ENCODE measurements at regions not wholly inside any gene's neighbourhood (a gene's known extent, or its start where the extent isn't known, plus 50 kb on each side); places are given as distances from the start of the nearest gene placed in this dataset.
"Not testable (repeated sequence)": the region's sequence is repeated elsewhere in the genome, so short reads cannot be mapped to it uniquely, and the experiment has no call there.

DNA sequence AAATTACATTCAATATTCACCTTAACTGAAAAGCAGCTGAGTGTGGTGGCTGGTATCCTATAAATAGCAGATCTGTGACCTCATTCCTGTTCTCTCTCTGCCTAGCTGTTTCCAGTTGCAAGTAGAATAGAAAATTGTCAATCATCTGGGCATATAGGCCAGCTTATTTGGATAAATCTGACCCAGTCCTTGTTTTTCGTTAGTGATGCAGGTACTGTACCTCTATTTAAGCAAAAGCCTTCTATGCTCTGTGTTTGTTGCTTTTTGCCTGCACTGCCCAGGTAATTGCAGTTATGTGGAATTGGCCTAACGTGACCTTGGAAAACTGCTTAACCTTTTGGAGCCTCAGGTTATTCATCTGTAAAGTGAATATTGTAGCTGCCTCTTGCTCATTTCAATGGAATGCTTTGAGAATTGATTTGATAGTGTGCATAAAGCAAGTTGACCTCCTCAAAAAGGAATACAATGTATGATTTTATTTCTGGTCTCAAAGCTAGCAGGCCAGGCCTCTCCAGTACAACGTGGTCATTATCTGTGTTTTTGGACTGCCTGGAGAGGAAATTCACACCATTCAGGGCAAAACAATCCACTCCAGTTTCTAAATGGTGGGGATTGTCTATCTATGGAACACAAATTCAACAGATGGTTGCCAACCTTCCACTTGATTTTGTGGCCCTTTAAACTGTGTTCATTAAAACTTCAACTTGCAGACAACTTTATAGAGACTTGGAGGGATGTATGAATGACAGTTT lies 508.7 kb upstream of the CITED2 start:
- no peaks in the 10 kb centered on the region for H3K27me3 ChIP-seq (ENCODE audit: insufficient read depth, low read length)
- peak overlapping the region; percentile 42 for H3K27ac ChIP-seq (ENCODE audit: low read depth, low read length)
- 54% methylated on average over 3 of the region's 3 CpGs for WGBS
- H3K36me3 ChIP-seq (ENCODE audit: insufficient read depth, low read length): no peaks in the 10 kb centered on the region
- H3K4me3 ChIP-seq (ENCODE audit: low read length): no peak overlapping the region
- no peaks in the 10 kb centered on the region for H3K9me3 ChIP-seq (ENCODE audit: insufficient read depth, low read depth, low read length)
- no peak overlapping the region for H3K9ac ChIP-seq (ENCODE audit: low read depth, low read length)
- H3K4me1 ChIP-seq (ENCODE audit: insufficient read depth, low read length): peaks cover 75% of the 10 kb centered on the region

DNA sequence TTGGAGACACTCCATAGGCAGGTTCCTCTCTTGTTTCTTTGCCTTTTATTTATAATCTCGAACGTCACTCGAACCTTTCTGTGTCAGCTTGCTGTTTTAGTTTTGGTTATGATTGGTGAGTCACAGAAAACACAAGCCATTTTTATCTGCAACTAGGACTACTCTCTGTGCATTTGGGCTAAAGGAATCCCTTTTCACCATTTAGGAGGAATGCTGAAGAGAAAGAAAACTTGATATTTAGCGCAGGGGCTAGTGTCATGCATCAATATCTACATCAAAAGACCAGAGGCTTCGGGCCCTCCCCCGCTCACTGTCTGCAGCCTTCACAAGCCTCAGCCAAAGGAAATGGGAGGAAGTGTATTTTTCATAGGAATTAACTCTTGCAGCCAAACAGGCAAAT lies 507.8 kb upstream of the CITED2 start:
- 68% methylated on average over 4 of the region's 6 CpGs for WGBS
- H3K36me3 ChIP-seq (ENCODE audit: insufficient read depth, low read length): no peaks in the 10 kb centered on the region
- peak overlapping the region; percentile 44 for H3K27ac ChIP-seq (ENCODE audit: low read depth, low read length)
- no peak overlapping the region for H3K4me3 ChIP-seq (ENCODE audit: low read length)
- H3K9me3 ChIP-seq (ENCODE audit: insufficient read depth, low read depth, low read length): no peaks in the 10 kb centered on the region
- no peak overlapping the region; the same call in 1 of the 2 replicates for H3K9ac ChIP-seq (ENCODE audit: low read depth, low read length)
- H3K27me3 ChIP-seq (ENCODE audit: insufficient read depth, low read length): no peaks in the 10 kb centered on the region
- peaks cover 65% of the 10 kb centered on the region for H3K4me1 ChIP-seq (ENCODE audit: insufficient read depth, low read length)

DNA sequence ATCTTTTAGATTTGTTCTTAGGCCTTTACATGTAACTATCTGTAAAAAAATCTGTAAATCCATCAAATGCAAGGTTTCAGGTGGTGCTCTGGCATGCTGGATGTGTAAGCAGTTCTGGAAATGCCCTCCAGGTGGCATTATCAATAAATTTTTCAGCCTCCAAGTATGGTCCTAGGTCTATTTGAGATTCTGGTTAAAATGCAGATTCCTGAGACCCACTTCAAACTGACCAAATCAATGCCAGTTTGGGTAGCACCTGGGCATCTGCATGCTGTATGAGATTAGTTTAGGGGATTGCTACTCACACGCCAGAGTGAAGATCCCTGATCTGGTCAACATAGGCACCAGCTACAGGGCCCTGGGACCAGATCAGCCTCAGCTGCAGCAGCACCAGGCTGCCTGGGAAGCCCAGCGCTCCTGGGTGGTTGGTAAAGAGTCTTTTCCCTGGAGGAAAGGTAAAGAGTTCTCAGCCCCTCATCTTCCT lies 507.3 kb upstream of the CITED2 start:
- Histone ChIP-seq H3K4me3 (ENCODE audit: low read length) (no peak overlapping the region), H3K9me3 (ENCODE audit: insufficient read depth, low read depth, low read length) (no peaks in the 10 kb centered on the region), H3K4me1 (ENCODE audit: insufficient read depth, low read length) (peaks cover 61% of the 10 kb centered on the region), H3K27me3 (ENCODE audit: insufficient read depth, low read length) (no peaks in the 10 kb centered on the region), H3K9ac (ENCODE audit: low read depth, low read length) (no peak overlapping the region; the same call in 1 of the 2 replicates), H3K36me3 (ENCODE audit: insufficient read depth, low read length) (no peaks in the 10 kb centered on the region), H3K27ac (ENCODE audit: low read depth, low read length) (peak overlapping the region; percentile 44)
- WGBS: 46% methylated on average over 2 of the region's 2 CpGs

DNA sequence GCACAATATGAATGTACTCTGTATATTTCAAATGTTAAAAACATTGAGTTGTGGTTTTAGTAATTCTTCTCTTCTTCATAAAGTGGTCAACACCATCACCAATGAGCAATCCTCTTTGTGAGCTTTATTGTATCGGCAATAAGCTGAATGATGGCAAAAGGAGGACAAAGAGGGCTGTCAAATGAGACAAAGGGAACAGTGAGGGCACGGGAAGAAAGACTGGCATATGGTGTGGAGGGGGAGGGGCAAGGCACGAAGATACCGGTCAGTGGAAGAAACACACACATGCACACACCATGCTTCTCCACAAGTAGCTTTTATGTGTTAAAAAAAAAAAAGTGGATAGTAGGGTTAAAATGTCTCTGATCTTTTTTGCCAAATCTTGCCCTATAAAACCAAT lies 506.8 kb upstream of the CITED2 start:
- H3K9ac ChIP-seq (ENCODE audit: low read depth, low read length): no peak overlapping the region
- no peak overlapping the region for H3K4me3 ChIP-seq (ENCODE audit: low read length)
- no peaks in the 10 kb centered on the region for H3K36me3 ChIP-seq (ENCODE audit: insufficient read depth, low read length)
- H3K9me3 ChIP-seq (ENCODE audit: insufficient read depth, low read depth, low read length): no peaks in the 10 kb centered on the region
- WGBS: 71% methylated on average over 2 of the region's 4 CpGs
- no peak overlapping the region for H3K27ac ChIP-seq (ENCODE audit: low read depth, low read length)
- H3K27me3 ChIP-seq (ENCODE audit: insufficient read depth, low read length): no peaks in the 10 kb centered on the region
- H3K4me1 ChIP-seq (ENCODE audit: insufficient read depth, low read length): peaks cover 55% of the 10 kb centered on the region

DNA sequence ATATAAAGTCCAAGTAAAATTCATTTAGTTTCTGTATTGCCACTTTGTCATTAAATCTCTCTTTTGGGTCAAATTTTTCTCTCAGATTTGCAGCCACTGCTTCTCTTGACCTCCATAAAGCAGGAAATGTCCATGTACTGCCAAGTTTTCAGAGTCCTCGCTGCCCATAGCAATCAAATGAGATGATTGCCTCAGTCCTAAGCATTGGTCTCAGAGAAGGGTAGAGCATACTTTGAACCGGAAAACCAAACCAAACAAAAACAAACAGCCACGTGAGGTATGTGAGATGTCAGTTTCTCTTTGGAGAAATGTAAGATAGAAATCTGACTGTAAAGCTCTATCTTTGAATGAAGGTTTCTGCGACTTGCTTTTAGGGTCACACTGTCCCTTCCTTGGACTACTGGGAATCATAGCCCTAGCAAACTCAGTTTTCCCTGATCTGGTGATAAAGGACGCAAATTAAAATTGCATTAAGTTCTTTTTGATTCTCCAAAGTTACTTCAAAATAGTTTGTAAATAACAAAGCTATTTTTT lies 505.4 kb upstream of the CITED2 start:
- Histone ChIP-seq H3K27ac (ENCODE audit: low read depth, low read length) (no peak overlapping the region), H3K27me3 (ENCODE audit: insufficient read depth, low read length) (no peaks in the 10 kb centered on the region), H3K9ac (ENCODE audit: low read depth, low read length) (no peak overlapping the region), H3K36me3 (ENCODE audit: insufficient read depth, low read length) (no peaks in the 10 kb centered on the region), H3K4me1 (ENCODE audit: insufficient read depth, low read length) (peaks cover 42% of the 10 kb centered on the region), H3K4me3 (ENCODE audit: low read length) (no peak overlapping the region), H3K9me3 (ENCODE audit: insufficient read depth, low read depth, low read length) (no peaks in the 10 kb centered on the region)
- WGBS: 90% methylated on average over 4 of the region's 5 CpGs

DNA sequence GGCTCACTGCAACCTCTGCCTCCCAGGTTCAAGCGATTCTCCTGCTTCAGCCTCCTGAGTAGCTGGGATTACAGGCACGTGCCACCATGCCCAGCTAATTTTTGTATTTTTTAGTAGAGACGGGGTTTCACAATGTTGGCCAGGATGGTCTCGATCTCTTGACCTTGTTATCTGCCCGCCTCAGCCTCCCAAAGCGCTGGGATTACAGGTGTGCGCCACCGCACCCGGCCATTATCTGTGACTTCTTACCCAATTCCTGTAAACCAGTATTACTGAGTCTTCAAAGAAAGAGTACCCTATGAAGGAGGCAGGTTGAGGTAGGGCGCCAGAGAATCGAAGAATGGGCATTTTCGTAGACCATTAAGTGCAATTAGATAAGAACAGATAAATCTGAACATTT lies 504.8 kb upstream of the CITED2 start:
- WGBS: 96% methylated on average over 9 of the region's 12 CpGs
- not testable (repeated sequence) for H3K36me3 ChIP-seq (ENCODE audit: insufficient read depth, low read length); H3K9me3 ChIP-seq (ENCODE audit: insufficient read depth, low read depth, low read length); H3K4me3 ChIP-seq (ENCODE audit: low read length); H3K9ac ChIP-seq (ENCODE audit: low read depth, low read length); H3K27me3 ChIP-seq (ENCODE audit: insufficient read depth, low read length); H3K27ac ChIP-seq (ENCODE audit: low read depth, low read length)
- peaks cover 36% of the 10 kb centered on the region for H3K4me1 ChIP-seq (ENCODE audit: insufficient read depth, low read length)

DNA sequence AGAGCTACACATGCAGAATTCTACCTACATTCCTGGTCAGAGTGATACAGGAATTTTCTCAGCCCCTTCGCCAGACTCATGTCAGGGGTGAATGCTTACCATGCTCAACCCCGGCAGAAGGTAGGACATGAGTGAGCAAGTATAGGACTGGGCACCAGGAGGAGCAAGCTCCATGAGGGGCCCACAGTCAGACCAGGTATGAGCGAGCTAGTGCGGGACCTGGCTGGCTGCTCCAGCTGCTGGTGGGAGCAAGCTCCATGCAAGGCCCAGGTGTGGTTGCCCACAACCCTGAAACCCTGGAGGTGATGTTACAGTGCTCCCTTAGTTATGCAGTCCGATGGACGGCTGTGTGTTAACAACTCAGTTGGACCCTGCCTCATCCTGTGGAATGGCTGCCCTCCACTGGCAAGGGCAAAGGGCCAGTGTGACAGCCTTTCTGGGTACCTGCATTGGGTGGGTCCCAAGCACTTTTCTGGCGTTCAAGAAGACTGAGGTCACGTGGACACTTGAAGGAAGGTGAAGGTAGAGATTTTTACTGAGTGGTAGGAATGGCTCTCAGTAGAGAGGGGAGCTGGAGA lies 503.5 kb upstream of the CITED2 start:
- WGBS: 94% methylated on average over 8 of the region's 8 CpGs
- Histone ChIP-seq H3K36me3 (ENCODE audit: insufficient read depth, low read length) (no peaks in the 10 kb centered on the region), H3K4me1 (ENCODE audit: insufficient read depth, low read length) (peaks cover 22% of the 10 kb centered on the region), H3K27me3 (ENCODE audit: insufficient read depth, low read length) (no peaks in the 10 kb centered on the region), H3K9me3 (ENCODE audit: insufficient read depth, low read depth, low read length) (no peaks in the 10 kb centered on the region), H3K27ac (ENCODE audit: low read depth, low read length) (no peak overlapping the region), H3K4me3 (ENCODE audit: low read length) (no peak overlapping the region), H3K9ac (ENCODE audit: low read depth, low read length) (no peak overlapping the region)

DNA sequence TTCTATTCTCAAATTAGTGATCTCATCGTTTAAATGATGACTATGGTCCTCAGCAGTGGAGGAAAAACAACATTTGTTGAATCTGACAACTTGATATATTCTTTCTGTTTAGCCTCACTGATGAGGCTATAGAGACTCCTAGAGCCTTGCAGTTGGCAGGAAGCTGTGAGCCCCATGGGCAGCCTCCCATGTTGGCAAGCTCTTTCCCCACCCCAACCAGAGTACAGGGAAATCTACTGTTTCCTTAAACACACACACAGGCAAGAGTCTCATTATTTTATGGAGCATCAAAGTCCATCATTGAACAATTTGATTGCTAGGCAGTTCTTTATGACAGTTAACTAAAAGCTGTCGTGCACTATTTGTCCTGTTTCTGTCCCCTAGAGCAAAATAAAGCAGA lies 498.2 kb upstream of the CITED2 start:
- Histone ChIP-seq H3K4me1 (ENCODE audit: insufficient read depth, low read length) (peaks cover 10% of the 10 kb centered on the region; the same call in 1 of the 2 replicates), H3K27me3 (ENCODE audit: insufficient read depth, low read length) (no peaks in the 10 kb centered on the region), H3K4me3 (ENCODE audit: low read length) (no peak overlapping the region), H3K9ac (ENCODE audit: low read depth, low read length) (no peak overlapping the region), H3K36me3 (ENCODE audit: insufficient read depth, low read length) (no peaks in the 10 kb centered on the region), H3K9me3 (ENCODE audit: insufficient read depth, low read depth, low read length) (no peaks in the 10 kb centered on the region), H3K27ac (ENCODE audit: low read depth, low read length) (no peak overlapping the region)
- WGBS: 95% methylated on average over 2 of the region's 2 CpGs

DNA sequence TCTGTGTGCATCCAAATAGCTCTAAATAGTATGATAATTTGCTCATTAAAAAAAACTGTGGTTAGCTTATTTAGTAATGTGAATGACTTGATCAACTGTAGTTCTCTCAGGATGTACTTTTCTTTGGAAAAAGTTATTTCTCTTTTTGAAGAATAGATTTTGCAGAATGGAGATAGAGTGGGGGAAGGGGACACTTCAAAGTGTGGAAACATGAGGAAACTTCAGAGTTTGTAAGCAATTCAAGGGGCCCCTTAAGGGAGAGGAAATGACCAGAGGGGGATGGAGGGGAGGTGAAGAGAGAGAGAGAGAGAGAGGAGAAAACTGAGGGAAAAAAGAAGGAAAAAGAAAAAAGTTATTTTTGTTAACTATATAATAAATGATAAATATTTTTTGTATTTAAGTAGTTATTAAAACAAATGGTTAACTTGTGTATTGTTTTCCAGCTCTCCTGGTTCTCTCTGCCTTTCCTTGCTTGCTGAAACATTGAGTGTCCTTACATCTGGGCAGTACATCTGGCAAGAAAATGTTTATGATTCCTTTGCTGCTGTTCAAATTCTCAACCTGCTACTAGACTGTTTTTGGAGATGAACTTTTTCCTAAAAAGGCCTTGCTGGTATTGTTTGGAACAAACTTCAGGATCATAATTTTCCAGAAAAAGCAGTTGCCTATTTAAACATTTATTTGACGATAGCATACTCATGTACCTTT lies 497.5 kb upstream of the CITED2 start:
- H3K9me3 ChIP-seq (ENCODE audit: insufficient read depth, low read depth, low read length): no peaks in the 10 kb centered on the region
- H3K4me3 ChIP-seq (ENCODE audit: low read length): no peak overlapping the region
- peaks cover 10% of the 10 kb centered on the region; the same call in 1 of the 2 replicates for H3K4me1 ChIP-seq (ENCODE audit: insufficient read depth, low read length)
- H3K27ac ChIP-seq (ENCODE audit: low read depth, low read length): no peak overlapping the region
- no CpG with 5 or more reads among the region's 1 CpG for WGBS
- H3K27me3 ChIP-seq (ENCODE audit: insufficient read depth, low read length): no peaks in the 10 kb centered on the region
- H3K36me3 ChIP-seq (ENCODE audit: insufficient read depth, low read length): no peaks in the 10 kb centered on the region
- H3K9ac ChIP-seq (ENCODE audit: low read depth, low read length): no peak overlapping the region

DNA sequence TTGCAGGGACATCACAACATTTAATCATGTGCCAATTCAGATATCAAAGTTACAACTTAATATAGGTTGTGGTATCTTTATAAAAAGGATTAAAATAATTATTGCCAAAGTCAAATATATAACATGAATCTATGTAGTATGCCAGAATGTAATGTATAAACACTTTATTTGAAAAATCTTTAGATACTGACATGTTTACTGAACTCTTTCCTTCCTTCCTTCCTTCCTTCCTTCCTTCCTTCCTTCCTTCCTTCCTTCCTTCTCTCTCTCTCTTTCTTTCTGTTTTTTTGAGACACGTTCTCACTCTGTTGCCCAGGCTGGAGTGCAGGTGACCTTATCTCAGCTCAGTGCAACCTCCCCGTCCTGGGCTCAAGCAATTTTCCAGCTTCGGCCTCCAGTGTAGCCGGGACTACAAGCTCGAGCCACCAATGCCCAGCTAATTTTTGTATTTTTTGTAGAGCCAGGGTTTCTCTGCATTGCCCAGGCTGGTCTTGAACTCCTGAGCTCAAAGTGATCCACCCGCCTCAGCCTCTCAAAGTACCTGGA lies 496.8 kb upstream of the CITED2 start:
- Histone ChIP-seq H3K27me3 (ENCODE audit: insufficient read depth, low read length) (no peaks in the 10 kb centered on the region), H3K4me3 (ENCODE audit: low read length) (no peak overlapping the region), H3K27ac (ENCODE audit: low read depth, low read length) (no peak overlapping the region), H3K36me3 (ENCODE audit: insufficient read depth, low read length) (no peaks in the 10 kb centered on the region), H3K9ac (ENCODE audit: low read depth, low read length) (no peak overlapping the region), H3K4me1 (ENCODE audit: insufficient read depth, low read length) (peaks cover 10% of the 10 kb centered on the region; the same call in 1 of the 2 replicates), H3K9me3 (ENCODE audit: insufficient read depth, low read depth, low read length) (no peaks in the 10 kb centered on the region)
- WGBS: 95% methylated on average over 6 of the region's 6 CpGs

DNA sequence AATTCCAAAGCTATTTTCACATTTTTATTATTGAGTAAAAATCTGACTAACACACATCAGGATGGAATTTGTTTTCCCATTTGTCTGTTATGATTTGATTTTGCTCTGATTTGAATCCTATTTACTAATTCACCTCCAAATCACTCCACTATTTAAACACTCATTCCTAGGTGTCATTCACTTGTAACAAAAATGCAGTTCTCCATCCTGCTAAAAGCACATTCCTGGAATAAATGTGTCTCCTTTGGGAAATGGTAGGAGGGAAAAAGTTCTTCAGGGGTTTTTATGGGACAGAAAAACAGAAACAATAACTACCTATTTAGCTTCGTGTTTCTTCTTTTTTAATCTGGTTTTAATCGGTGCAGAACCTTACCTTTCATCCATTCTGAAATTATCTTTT lies 494.1 kb upstream of the CITED2 start:
- Histone ChIP-seq H3K4me1 (ENCODE audit: insufficient read depth, low read length) (peaks cover 10% of the 10 kb centered on the region; the same call in 1 of the 2 replicates), H3K4me3 (ENCODE audit: low read length) (no peak overlapping the region), H3K36me3 (ENCODE audit: insufficient read depth, low read length) (no peaks in the 10 kb centered on the region), H3K9me3 (ENCODE audit: insufficient read depth, low read depth, low read length) (no peaks in the 10 kb centered on the region), H3K27me3 (ENCODE audit: insufficient read depth, low read length) (no peaks in the 10 kb centered on the region), H3K27ac (ENCODE audit: low read depth, low read length) (no peak overlapping the region), H3K9ac (ENCODE audit: low read depth, low read length) (no peak overlapping the region)
- WGBS: 98% methylated on average over 2 of the region's 2 CpGs
